ENCODE measurements at regions not wholly inside any gene's neighbourhood (a gene's known extent, or its start where the extent isn't known, plus 50 kb on each side); places are given as distances from the start of the nearest gene placed in this dataset.
"Not testable (repeated sequence)": the region's sequence is repeated elsewhere in the genome, so short reads cannot be mapped to it uniquely, and the experiment has no call there.

DNA sequence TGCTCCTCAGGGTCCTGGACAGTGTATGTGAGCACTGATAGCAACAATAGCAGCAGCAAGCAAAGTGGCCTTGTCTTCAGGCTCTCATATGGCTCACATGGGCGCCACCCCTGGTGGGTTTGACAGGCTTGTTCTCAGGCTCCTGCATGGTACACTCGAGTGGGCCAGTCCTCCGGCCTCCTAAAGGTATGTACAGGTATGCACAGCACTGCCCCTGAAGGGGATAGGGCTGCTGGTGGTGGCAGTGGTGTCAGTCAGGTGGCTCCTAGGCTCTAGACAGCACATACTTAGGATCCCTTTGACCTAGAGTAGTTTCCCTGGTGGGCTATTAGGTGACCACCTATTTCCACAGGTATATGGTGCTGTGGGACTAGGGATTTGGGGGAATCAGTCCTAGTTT lies 79.8 kb downstream of the LGALS9B start:
- DNase-seq (ENCODE audit: low spot score): not testable (repeated sequence)

GRCh38 chr17:20381358-20382300 lies 85.7 kb downstream of the LGALS9B start:
- peak; percentile 0 for DNase-seq (ENCODE audit: low spot score)

DNA sequence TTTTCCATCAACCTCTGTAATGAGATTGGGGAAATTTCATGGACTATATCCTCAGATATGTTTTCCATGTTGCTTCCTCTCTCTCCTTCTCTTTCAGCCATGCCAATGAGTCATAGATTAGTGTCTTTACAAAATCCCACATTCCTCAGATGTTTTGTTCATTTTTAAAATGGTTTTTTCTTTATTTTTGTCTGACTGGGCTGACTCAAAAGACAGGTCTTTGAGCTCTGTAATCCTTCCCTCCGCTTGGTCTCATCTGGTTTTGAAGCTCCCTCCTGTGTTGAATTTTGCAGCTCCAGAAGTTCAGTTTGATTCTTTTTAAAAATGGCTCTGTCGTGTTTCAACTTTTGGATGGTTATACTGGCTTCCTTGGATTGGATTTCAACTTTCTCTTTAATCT lies 86.7 kb downstream of the LGALS9B start:
- not testable (repeated sequence) for DNase-seq (ENCODE audit: low spot score)

- not testable (repeated sequence) for DNase-seq (ENCODE audit: low spot score)
Measured at GRCh38 chr17:20379251-20379650, 88.1 kb downstream of the LGALS9B start.

- not testable (repeated sequence) for DNase-seq (ENCODE audit: low spot score)
Measured at GRCh38 chr17:20376642-20377041, 90.7 kb downstream of the LGALS9B start.

GRCh38 chr17:20375745-20376144 lies 91.6 kb downstream of the LGALS9B start:
- not testable (repeated sequence) for DNase-seq (ENCODE audit: low spot score)

Measured in AG08395 (cell line).